OCI-LY3 (cell line): ENCODE measurements at regions not wholly inside any gene's neighbourhood (a gene's known extent, or its start where the extent isn't known, plus 50 kb on each side); places are given as distances from the start of the nearest gene placed in this dataset.

Experiments used
- CTCF ChIP-seq: fragments of 200-600, 300-600 bp; sonication (generic); IDR thresholded peaks from 2 replicates; pipeline ENCODE4 v1.5.1; 2014; ENCODE audit warnings: antibody characterized with exemption, low read length, low read depth
- EZH2phosphoT487 ChIP-seq: fragments of 200-600 bp; shearing (Covaris generic); IDR thresholded peaks from 2 replicates; pipeline ENCODE4 v1.6.1; 2018; ENCODE audit warnings: antibody characterized with exemption, mixed run types, low read depth

DNA sequence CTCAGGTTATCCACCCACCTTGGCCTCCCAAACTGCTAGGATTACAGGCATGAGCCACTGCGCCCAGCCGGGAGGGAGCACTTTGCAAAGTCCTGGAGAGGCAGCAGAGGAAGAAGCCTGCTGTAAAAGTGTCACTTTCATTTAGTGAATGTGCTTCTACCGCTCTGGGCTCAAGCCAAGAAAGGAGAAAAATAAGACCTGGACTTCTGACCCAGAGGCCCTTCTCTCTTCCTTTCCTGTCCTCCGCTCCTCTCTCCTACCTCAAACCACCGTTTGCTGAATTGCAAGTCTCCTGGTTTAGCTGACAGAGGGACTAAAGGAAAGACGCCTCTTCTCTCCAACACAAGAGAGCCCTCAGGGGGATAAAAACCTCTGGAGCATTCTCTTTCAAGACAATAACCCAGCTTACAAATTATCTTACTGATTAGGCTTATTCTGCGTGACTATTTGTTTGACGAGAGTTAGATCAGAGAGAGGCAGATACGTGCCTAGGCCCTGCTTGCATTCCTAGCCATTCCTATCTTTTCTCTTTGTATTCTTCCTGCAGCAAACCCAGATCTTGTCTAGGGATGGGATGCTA is 84.2 kb upstream of the SLC22A23 start:
- no peak for TF ChIP-seq CTCF
- TF ChIP-seq EZH2phosphoT487: no peak
